Lower leg skin (tissue), 4 donors: ENCODE measurements at regions not wholly inside any gene's neighbourhood (a gene's known extent, or its start where the extent isn't known, plus 50 kb on each side); places are given as distances from the start of the nearest gene placed in this dataset.

Experiments used
- DNase-seq, 2 donors: peaks; one replicate each; pipeline ENCODE4 v3.0.0-alpha.2; 2019; ENCODE audit warnings: low spot score in 2 of 2
- H3K4me3 ChIP-seq: fragments of 200-600 bp; sonication (generic); 2 replicates; pipeline ENCODE4 v1.5.1; 2017; ENCODE audit warnings: mild to moderate bottlenecking, low read depth; ENCODE audit not compliant: poor library complexity, severe bottlenecking
- POLR2A ChIP-seq, 2 donors: fragments of 450-650 bp; IDR thresholded peaks; one replicate each; pipeline ENCODE4 v1.6.1; 2016 to 2017; ENCODE audit warnings: antibody characterized with exemption in 2 of 2, mild to moderate bottlenecking in 1 of 2, moderate library complexity in 1 of 2
- WGBS, 2 donors: methylation state at CpG; one replicate each; pipeline ENCODE4 v1.1.5; 2018; 5-methylcytosine and 5-hydroxymethylcytosine counted together
- intact Hi-C: fragments of 100-400 bp; cut with DNase I; formaldehyde crosslinking; loops from one replicate; pipeline ENCODE4 v1.15.0; 2023; ENCODE audit warnings: low total_unique reads
- TF ChIP-seq, protein P1 (sequence below), 3 donors: fragments of 450-650 bp; IDR thresholded peaks; one replicate each; pipeline ENCODE4 v1.5.1; 2016; ENCODE audit warnings: antibody characterized with exemption in 3 of 3, mild to moderate bottlenecking in 3 of 3, moderate library complexity in 2 of 3

DNA sequence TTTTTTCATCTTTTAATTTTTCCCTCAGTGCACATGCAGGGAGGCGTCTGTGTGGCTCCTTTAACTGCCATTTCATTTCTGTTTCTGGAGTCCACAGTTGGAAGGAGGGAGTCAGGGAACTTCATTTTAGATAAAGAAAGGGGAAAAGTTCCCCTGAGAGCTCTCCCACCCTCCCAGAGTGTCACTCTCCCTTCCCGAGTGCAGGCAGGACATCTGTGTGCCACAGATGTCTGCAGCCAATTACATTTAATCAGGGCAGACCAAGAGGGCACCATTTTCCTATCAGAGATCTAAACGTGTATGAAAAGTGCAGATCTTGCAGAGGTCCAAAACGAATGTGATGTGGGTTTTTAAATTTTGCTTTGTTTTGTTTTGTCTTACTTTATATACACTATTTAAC, 96.6 kb downstream of the PXDC1 start:
- TF ChIP-seq, protein P1, sequence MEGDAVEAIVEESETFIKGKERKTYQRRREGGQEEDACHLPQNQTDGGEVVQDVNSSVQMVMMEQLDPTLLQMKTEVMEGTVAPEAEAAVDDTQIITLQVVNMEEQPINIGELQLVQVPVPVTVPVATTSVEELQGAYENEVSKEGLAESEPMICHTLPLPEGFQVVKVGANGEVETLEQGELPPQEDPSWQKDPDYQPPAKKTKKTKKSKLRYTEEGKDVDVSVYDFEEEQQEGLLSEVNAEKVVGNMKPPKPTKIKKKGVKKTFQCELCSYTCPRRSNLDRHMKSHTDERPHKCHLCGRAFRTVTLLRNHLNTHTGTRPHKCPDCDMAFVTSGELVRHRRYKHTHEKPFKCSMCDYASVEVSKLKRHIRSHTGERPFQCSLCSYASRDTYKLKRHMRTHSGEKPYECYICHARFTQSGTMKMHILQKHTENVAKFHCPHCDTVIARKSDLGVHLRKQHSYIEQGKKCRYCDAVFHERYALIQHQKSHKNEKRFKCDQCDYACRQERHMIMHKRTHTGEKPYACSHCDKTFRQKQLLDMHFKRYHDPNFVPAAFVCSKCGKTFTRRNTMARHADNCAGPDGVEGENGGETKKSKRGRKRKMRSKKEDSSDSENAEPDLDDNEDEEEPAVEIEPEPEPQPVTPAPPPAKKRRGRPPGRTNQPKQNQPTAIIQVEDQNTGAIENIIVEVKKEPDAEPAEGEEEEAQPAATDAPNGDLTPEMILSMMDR (IDR thresholded peaks at IDR 0.05), result no peak
- no peak for TF ChIP-seq POLR2A (IDR thresholded peaks at IDR 0.05)
- intact Hi-C loops, result loop anchor here (10.0 kb wide), 1 partner anchor 120 kb away; no protein-coding TSS in a partner anchor
- no peak for DNase-seq
- 56 to 65% methylated on average over 4 of the region's 4 CpGs for WGBS, 2 donors
- H3K4me3 ChIP-seq, result no peak overlapping the region

DNA sequence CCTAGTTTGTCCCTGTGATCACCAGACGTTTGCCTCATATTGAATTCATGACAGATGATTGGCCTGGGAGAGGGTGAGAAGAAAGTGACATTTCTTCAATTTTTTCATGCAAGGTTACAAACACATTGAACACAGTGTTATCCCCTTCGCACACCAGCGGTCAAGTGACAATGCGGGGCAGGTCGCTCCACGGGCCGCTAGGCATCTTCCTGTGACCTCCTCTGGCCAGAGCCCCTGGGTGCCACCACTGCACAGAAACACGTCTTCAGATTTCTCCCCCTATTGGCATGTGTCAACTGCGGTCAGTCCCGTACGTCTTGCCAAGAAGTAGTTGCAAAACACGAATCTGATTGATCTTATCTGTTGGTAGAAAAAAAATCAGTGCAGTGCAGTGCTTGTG, 97.1 kb downstream of the PXDC1 start:
- H3K4me3 ChIP-seq, result no peak overlapping the region
- intact Hi-C loops, result loop anchor here (10.0 kb wide), 1 partner anchor 120 kb away; no protein-coding TSS in a partner anchor
- TF ChIP-seq, protein P1 (IDR thresholded peaks at IDR 0.05), result no peak
- TF ChIP-seq POLR2A (IDR thresholded peaks at IDR 0.05), result no peak
- 82 to 90% methylated on average over 12 of the region's 12 CpGs for WGBS, 2 donors
- no peak for DNase-seq

DNA sequence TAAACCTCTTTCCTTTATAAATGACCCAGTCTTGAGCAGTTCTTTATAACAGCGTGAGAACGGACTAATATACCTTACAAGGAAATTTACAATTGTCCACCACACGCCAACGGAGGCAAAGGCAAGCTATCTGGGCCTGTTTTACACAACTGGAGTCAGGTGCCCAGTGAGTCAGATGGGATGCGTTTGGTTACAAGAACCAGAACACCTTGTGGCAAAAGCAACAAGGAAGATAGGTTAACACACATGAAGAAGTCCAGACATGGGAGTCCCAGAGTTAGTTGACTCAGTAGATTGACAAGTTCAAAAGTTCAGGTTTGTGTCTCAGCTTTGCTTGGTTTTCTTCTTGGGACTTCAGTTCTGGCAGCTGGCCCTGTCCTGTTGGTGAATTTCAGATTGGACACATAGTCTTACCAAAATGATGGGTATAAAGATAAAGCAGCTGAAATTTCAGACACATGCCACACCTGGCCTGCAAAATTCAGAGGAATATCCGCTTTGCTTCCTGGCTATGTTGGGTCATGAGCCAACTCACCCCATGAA, 97.9 kb downstream of the PXDC1 start:
- no peak for DNase-seq
- 96 to 98% methylated on average over 6 of the region's 6 CpGs for WGBS, 2 donors
- TF ChIP-seq, protein P1 (IDR thresholded peaks at IDR 0.05), result no peak
- no peak for TF ChIP-seq POLR2A (IDR thresholded peaks at IDR 0.05)
- intact Hi-C loops, result loop anchor here (10.0 kb wide), 1 partner anchor 119 kb away; no protein-coding TSS in a partner anchor
- H3K4me3 ChIP-seq, result no peak overlapping the region

DNA sequence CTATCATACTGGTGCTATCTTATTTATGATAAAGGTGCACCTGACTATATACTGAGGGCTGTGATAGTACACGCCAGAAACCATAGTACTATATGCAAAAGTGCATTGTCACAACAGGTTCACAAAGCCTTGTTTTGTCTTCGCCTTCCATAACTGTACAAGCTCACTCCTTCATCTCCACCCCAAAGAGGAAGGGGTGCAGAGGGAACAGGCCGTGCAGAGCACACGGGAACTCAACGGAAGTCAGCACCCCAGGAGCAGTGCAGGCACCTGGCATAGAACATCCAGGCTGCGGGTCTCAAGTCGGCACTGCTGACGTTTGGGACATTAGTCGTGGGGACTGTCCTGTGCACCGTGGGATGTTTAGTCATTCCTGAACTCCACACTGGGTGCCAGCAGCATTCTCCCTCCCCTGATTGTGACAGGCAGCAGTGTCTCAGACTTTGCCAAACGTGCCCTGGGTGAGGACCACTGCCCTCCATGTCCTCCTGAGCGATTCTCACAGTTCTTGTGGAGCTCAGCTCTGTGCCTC, 99.7 kb downstream of the PXDC1 start:
- DNase-seq, result no peak
- TF ChIP-seq, protein P1 (IDR thresholded peaks at IDR 0.05), result no peak
- no peak for TF ChIP-seq POLR2A (IDR thresholded peaks at IDR 0.05)

DNA sequence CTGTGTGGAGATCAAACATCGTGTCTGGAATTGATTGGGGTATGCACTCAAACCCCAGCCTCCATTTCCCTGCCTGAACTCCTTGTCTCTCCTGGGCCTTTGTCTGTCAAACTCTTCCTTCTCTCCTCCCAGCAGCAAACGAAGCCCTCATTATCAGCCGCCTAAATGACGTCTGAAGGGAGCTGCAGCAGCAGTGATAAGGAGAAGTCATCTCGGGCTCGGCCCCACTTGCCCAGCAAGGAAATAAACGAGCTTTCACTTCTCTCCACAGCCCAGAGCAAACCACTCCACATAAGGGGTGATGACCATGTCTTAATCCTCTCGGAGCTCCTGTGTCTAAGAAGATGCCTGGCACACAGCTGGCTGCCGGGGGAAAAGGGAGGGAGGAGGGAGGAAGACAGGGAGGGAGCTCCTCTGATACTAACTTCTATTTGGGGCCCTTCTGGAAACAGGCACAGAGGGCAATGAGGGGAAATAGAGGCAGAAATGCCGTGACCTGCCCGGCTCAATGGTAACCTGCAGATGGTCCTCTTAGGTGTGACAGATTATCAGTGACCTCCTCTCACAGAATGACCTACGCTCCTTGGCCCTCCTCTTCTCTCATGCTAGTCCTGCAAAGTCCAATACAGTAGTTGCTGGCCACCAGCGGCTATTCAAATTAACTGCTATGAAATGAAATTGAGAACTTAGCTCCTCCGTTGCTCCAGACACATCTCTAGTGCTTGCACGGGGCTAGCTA, 100.4 kb downstream of the PXDC1 start:
- 81 to 84% methylated on average over 15 of the region's 15 CpGs for WGBS, 2 donors
- H3K4me3 ChIP-seq, result no peak overlapping the region
- TF ChIP-seq, protein P1 (IDR thresholded peaks at IDR 0.05), result no peak
- TF ChIP-seq POLR2A (IDR thresholded peaks at IDR 0.05), result no peak
- intact Hi-C loops, result loop anchor here (10.0 kb wide), 1 partner anchor 116 kb away; no protein-coding TSS in a partner anchor
- no peak for DNase-seq

More for the DNA sequence above, 99.7 kb downstream of the PXDC1 start:
- intact Hi-C loops, result loop anchor here (10.0 kb wide), 1 partner anchor 117 kb away; no protein-coding TSS in a partner anchor
- WGBS, 2 donors, result 76 to 83% methylated on average over 12 of the region's 12 CpGs
- H3K4me3 ChIP-seq, result no peak overlapping the region
